Muscle of leg (tissue), 3 donors: ENCODE measurements at regions not wholly inside any gene's neighbourhood (a gene's known extent, or its start where the extent isn't known, plus 50 kb on each side); places are given as distances from the start of the nearest gene placed in this dataset.
A peak's percentile ranks its signal among the peaks of the same experiment; 100 is the strongest.

Source experiments
- DNase-seq: peaks from one replicate; pipeline ENCODE4 v3.0.0; 2013
- H3K27ac ChIP-seq: one replicate; pipeline ENCODE4 v1.5.1; 2013; ENCODE audit warnings: mild to moderate bottlenecking, low read length, control low read depth
- H3K27me3 ChIP-seq: one replicate; pipeline ENCODE4 v1.6.1; 2013; ENCODE audit warnings: low read length; ENCODE audit not compliant: control insufficient read depth, insufficient read depth
- H3K36me3 ChIP-seq: one replicate; pipeline ENCODE4 v1.6.1; 2013; ENCODE audit warnings: low read length; ENCODE audit not compliant: control insufficient read depth, insufficient read depth
- H3K4me1 ChIP-seq: one replicate; pipeline ENCODE4 v1.6.1; 2013; ENCODE audit warnings: low read length; ENCODE audit not compliant: control insufficient read depth, insufficient read depth
- H3K4me3 ChIP-seq: one replicate; pipeline ENCODE4 v1.5.1; 2013; ENCODE audit warnings: low read length, control low read depth
- H3K9me3 ChIP-seq: replicated peaks from 2 replicates; pipeline ENCODE4 v1.6.1; 2013; ENCODE audit warnings: low read depth, low read length; ENCODE audit not compliant: control insufficient read depth
- WGBS: methylation state at CpG from one replicate; pipeline ENCODE4 v1.1.5; 2013; ENCODE audit warnings: missing lambda C conversion rate; ENCODE audit not compliant: insufficient coverage; 5-methylcytosine and 5-hydroxymethylcytosine counted together

DNA sequence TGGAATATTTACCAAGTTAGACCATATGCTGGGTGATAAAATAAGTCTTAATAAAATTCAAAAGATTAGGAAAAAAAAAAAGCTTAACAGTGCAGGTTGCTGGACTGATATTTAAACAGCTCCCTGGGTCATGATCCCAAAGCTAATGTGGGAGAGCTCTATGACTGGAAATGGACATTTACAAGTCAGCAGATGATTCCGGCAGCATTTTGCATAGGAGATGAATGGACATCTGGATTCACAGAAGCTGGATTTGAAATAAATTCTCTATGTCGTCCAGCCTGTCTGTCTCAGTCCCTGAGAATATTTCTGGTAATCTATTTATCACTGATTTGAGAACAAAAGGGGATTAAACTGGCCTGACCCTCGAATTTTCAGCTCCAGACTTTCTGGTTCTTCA lies 52.3 kb upstream of the KLHL25 start:
- Histone ChIP-seq H3K27ac (no peak overlapping the region), H3K27me3 (no peaks in the 10 kb centered on the region), H3K36me3 (no peaks in the 10 kb centered on the region), H3K4me3 (no peak overlapping the region), H3K9me3 (no peaks in the 10 kb centered on the region), H3K4me1 (no peaks in the 10 kb centered on the region)
- DNase-seq, result no peak
- 86% methylated on average over 1 of the region's 3 CpGs for WGBS

- no peaks in the 10 kb centered on the region for H3K36me3 ChIP-seq
- H3K4me1 ChIP-seq, result no peaks in the 10 kb centered on the region
- H3K27me3 ChIP-seq, result no peaks in the 10 kb centered on the region
- WGBS, result 70% methylated on average over 4 of the region's 11 CpGs
- no peak for DNase-seq
- no peak overlapping the region for H3K27ac ChIP-seq
- no peak overlapping the region for H3K4me3 ChIP-seq
- no peaks in the 10 kb centered on the region for H3K9me3 ChIP-seq
Observed at GRCh38 chr15:85849946-85850345, 55.2 kb upstream of the KLHL25 start.

DNA sequence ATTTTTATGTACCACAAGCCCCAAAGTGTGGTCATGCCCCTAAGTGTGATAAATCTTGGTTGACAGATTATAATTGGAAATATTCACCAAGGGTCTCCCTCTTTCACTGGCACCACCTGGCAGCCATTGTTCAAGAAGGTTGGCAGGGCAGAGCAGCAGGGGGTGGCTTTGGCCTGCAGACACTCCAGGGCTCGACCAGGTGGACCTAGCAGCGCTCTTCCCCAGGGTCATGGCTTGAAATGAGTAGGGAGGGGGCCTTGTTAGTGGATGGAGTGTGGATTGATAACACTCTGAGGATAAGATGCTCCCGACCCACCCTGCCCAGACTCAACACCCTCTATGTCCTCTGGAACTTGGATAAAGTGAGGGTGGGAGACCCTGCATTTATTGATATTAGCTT lies 58.2 kb upstream of the KLHL25 start:
- Histone ChIP-seq H3K9me3 (no peaks in the 10 kb centered on the region), H3K4me1 (no peaks in the 10 kb centered on the region), H3K36me3 (no peaks in the 10 kb centered on the region), H3K4me3 (no peak overlapping the region), H3K27me3 (peaks cover 5% of the 10 kb centered on the region), H3K27ac (no peak overlapping the region)
- DNase-seq, result no peak
- no CpG with 5 or more reads among the region's 3 CpGs for WGBS

GRCh38 chr15:85854345-85855097 lies 59.8 kb upstream of the KLHL25 start:
- H3K9me3 ChIP-seq, result no peaks in the 10 kb centered on the region
- peaks cover 11% of the 10 kb centered on the region for H3K27me3 ChIP-seq
- no peak overlapping the region for H3K4me3 ChIP-seq
- H3K4me1 ChIP-seq, result peaks cover 4% of the 10 kb centered on the region
- WGBS, result 7% methylated on average over 3 of the region's 11 CpGs
- no peaks in the 10 kb centered on the region for H3K36me3 ChIP-seq
- no peak overlapping the region for H3K27ac ChIP-seq
- peak; percentile 78 for DNase-seq

- Histone ChIP-seq H3K27me3 (peaks cover 11% of the 10 kb centered on the region), H3K36me3 (no peaks in the 10 kb centered on the region), H3K27ac (no peak overlapping the region), H3K9me3 (no peaks in the 10 kb centered on the region), H3K4me1 (peaks cover 4% of the 10 kb centered on the region), H3K4me3 (no peak overlapping the region)
- DNase-seq, result peak; percentile 69
- 0% methylated on average over 12 of the region's 19 CpGs for WGBS
Observed at GRCh38 chr15:85858586-85859375, 64.1 kb upstream of the KLHL25 start.

GRCh38 chr15:85859671-85860070 lies 64.9 kb upstream of the KLHL25 start:
- H3K9me3 ChIP-seq, result no peaks in the 10 kb centered on the region
- no peak for DNase-seq
- no peaks in the 10 kb centered on the region for H3K36me3 ChIP-seq
- 76% methylated on average over 2 of the region's 3 CpGs for WGBS
- H3K27ac ChIP-seq, result no peak overlapping the region
- peaks cover 11% of the 10 kb centered on the region for H3K27me3 ChIP-seq
- no peak overlapping the region for H3K4me3 ChIP-seq
- H3K4me1 ChIP-seq, result peaks cover 4% of the 10 kb centered on the region

GRCh38 chr15:85860394-85861161 lies 65.9 kb upstream of the KLHL25 start:
- no peak overlapping the region for H3K4me3 ChIP-seq
- H3K27me3 ChIP-seq, result peaks cover 11% of the 10 kb centered on the region
- no peaks in the 10 kb centered on the region for H3K9me3 ChIP-seq
- H3K36me3 ChIP-seq, result no peaks in the 10 kb centered on the region
- 78% methylated on average over 14 of the region's 17 CpGs for WGBS
- no peak for DNase-seq
- H3K27ac ChIP-seq, result no peak overlapping the region
- peaks cover 4% of the 10 kb centered on the region for H3K4me1 ChIP-seq

GRCh38 chr15:85865070-85865684 lies 70.5 kb upstream of the KLHL25 start:
- no peak overlapping the region for H3K27ac ChIP-seq
- no peaks in the 10 kb centered on the region for H3K9me3 ChIP-seq
- no peaks in the 10 kb centered on the region for H3K4me1 ChIP-seq
- no peak overlapping the region for H3K4me3 ChIP-seq
- no CpG with 5 or more reads among the region's 6 CpGs for WGBS
- peak; percentile 79 for DNase-seq
- H3K36me3 ChIP-seq, result no peaks in the 10 kb centered on the region
- no peaks in the 10 kb centered on the region for H3K27me3 ChIP-seq

- no peaks in the 10 kb centered on the region for H3K4me1 ChIP-seq
- no peaks in the 10 kb centered on the region for H3K27me3 ChIP-seq
- H3K36me3 ChIP-seq, result no peaks in the 10 kb centered on the region
- no peak overlapping the region for H3K27ac ChIP-seq
- no peaks in the 10 kb centered on the region for H3K9me3 ChIP-seq
- no peak for DNase-seq
- no CpG with 5 or more reads among the region's 5 CpGs for WGBS
- H3K4me3 ChIP-seq, result no peak overlapping the region
Observed at GRCh38 chr15:85867250-85867649, 72.5 kb upstream of the KLHL25 start.

GRCh38 chr15:85869124-85869523 lies 74.4 kb upstream of the KLHL25 start:
- no peak for DNase-seq
- Histone ChIP-seq H3K4me1 (no peaks in the 10 kb centered on the region), H3K9me3 (no peaks in the 10 kb centered on the region), H3K36me3 (no peaks in the 10 kb centered on the region), H3K27me3 (no peaks in the 10 kb centered on the region), H3K27ac (no peak overlapping the region), H3K4me3 (no peak overlapping the region)
- no CpG with 5 or more reads among the region's 4 CpGs for WGBS
